Adrenal gland (tissue), 9 donors: ENCODE measurements at regions not wholly inside any gene's neighbourhood (a gene's known extent, or its start where the extent isn't known, plus 50 kb on each side); places are given as distances from the start of the nearest gene placed in this dataset.

Experiments used
- DNase-seq, 7 donors: peaks; one replicate each; pipeline ENCODE4 v3.0.0-alpha.2; 2019 to 2020
- H3K27ac ChIP-seq, 5 donors: fragments of 200-600 bp; sonication (generic) in 4 of 5; 1 replicate in 3 of 5; 2 replicates in 2 of 5; pipeline versions ENCODE4 v1.5.1 to v1.8.0; 2016 to 2020; ENCODE audit warnings: mild to moderate bottlenecking in 1 of 5
- H3K27me3 ChIP-seq: fragments of 200-600 bp; 2 replicates; pipeline ENCODE4 v1.8.0; 2021
- H3K36me3 ChIP-seq, 2 donors: fragments of 200-600 bp; replicated peaks in 1 of 2; 1 replicate in 1 of 2; 2 replicates in 1 of 2; pipeline versions ENCODE4 v1.5.1 to v1.8.0; 2018 to 2022
- H3K4me1 ChIP-seq, 2 donors: fragments of 200-600 bp; replicated peaks in 1 of 2; 1 replicate in 1 of 2; 2 replicates in 1 of 2; pipeline versions ENCODE4 v1.5.1 to v1.8.0; 2018 to 2021
- H3K4me3 ChIP-seq, 4 donors: fragments of 200-600 bp; sonication (generic) in 3 of 4; one replicate each; pipeline ENCODE4 v1.5.1; 2016 to 2018
- H3K9me3 ChIP-seq, 3 donors: fragments of 200-600 bp; sonication (generic) in 1 of 3; replicated peaks in 1 of 3; 1 replicate in 2 of 3; 2 replicates in 1 of 3; pipeline versions ENCODE4 v1.5.1 to v1.8.0; 2016 to 2021
- POLR2A ChIP-seq, 2 donors: fragments of 450-650 bp; IDR thresholded peaks; one replicate each; pipeline ENCODE4 v1.6.1; 2017; ENCODE audit warnings: antibody characterized with exemption in 2 of 2, mild to moderate bottlenecking in 2 of 2, moderate library complexity in 1 of 2
- WGBS, 4 donors: extraction: QIAGEN DNeasy Blood & Tissue Kit in 2 of 4; methylation state at CpG; one replicate each; pipeline versions ENCODE4 v1.1.5 to v1.1.7; 2013 to 2017; 5-methylcytosine and 5-hydroxymethylcytosine counted together
- intact Hi-C, 2 donors: fragments of 100-400 bp; cut with DNase I; formaldehyde crosslinking; loops; one replicate each; pipeline versions ENCODE4 v1.14.1 to v1.15.0; 2022 to 2023
- TF ChIP-seq, protein P1 (sequence below), 6 experiments: fragments of 450-650 bp in 4 of 6; fragments of 200-600 bp in 2 of 6; sonication (generic) in 1 of 6; IDR thresholded peaks; 1 replicate in 5 of 6; 2 replicates in 1 of 6; pipeline versions ENCODE4 v1.5.1 to v1.8.0; 2016 to 2021; ENCODE audit warnings: antibody characterized with exemption in 6 of 6, mild to moderate bottlenecking in 2 of 6, moderate library complexity in 1 of 6
- donor health status: healthy with polysubstance abuse.
- donor health status: Bipolar disorder and iron deficiency.
- donor health status: DM: yes; HTN: yes; CAD: no.
- donor health status: DM: no; HTN: no; CAD: no.
- donor health status: DM: no; HTN: no; CAD: no.

- H3K27ac ChIP-seq: no peak overlapping the region
- H3K4me1 ChIP-seq: no peaks in the 10 kb centered on the region
- WGBS, 4 donors: 82 to 100% (median 87%) methylated on average over 2 of the region's 2 CpGs
- no peaks in the 10 kb centered on the region for H3K27me3 ChIP-seq
- no peak overlapping the region for H3K4me3 ChIP-seq
- no peaks in the 10 kb centered on the region for H3K36me3 ChIP-seq
- intact Hi-C loops: loop anchor here in 1 of 2 donors (5.0 kb wide), 1 partner anchor 176 kb away; no protein-coding TSS in a partner anchor
- DNase-seq: no peak
- TF ChIP-seq, protein P1, sequence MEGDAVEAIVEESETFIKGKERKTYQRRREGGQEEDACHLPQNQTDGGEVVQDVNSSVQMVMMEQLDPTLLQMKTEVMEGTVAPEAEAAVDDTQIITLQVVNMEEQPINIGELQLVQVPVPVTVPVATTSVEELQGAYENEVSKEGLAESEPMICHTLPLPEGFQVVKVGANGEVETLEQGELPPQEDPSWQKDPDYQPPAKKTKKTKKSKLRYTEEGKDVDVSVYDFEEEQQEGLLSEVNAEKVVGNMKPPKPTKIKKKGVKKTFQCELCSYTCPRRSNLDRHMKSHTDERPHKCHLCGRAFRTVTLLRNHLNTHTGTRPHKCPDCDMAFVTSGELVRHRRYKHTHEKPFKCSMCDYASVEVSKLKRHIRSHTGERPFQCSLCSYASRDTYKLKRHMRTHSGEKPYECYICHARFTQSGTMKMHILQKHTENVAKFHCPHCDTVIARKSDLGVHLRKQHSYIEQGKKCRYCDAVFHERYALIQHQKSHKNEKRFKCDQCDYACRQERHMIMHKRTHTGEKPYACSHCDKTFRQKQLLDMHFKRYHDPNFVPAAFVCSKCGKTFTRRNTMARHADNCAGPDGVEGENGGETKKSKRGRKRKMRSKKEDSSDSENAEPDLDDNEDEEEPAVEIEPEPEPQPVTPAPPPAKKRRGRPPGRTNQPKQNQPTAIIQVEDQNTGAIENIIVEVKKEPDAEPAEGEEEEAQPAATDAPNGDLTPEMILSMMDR (IDR thresholded peaks at IDR 0.05): no peak
- TF ChIP-seq POLR2A (IDR thresholded peaks at IDR 0.05): no peak
- no peaks in the 10 kb centered on the region for H3K9me3 ChIP-seq
These were observed 183.0 kb upstream of the ARID2 start for GRCh38 chr12:45546545-45546944.

- H3K36me3 ChIP-seq: no peaks in the 10 kb centered on the region
- H3K27ac ChIP-seq: no peak overlapping the region
- no peaks in the 10 kb centered on the region for H3K27me3 ChIP-seq
- WGBS, 4 donors: 82 to 86% (median 85%) methylated on average over 1 of the region's 1 CpG
- H3K9me3 ChIP-seq: no peaks in the 10 kb centered on the region
- no peak for DNase-seq
- TF ChIP-seq POLR2A (IDR thresholded peaks at IDR 0.05): no peak
- TF ChIP-seq, protein P1 (IDR thresholded peaks at IDR 0.05): no peak
- H3K4me1 ChIP-seq: no peaks in the 10 kb centered on the region
- no peak overlapping the region for H3K4me3 ChIP-seq
- intact Hi-C loops: loop anchor here in 1 of 2 donors (5.0 kb wide), 1 partner anchor 175 kb away; no protein-coding TSS in a partner anchor
These were observed 182.4 kb upstream of the ARID2 start for GRCh38 chr12:45547132-45547531.

- intact Hi-C loops: loop anchor here in 1 of 2 donors (5.0 kb wide), 1 partner anchor 174 kb away; no protein-coding TSS in a partner anchor
- 58 to 68% (median 61%) methylated on average over 1 of the region's 1 CpG for WGBS, 4 donors
- TF ChIP-seq, protein P1 (IDR thresholded peaks at IDR 0.05): no peak
- TF ChIP-seq POLR2A (IDR thresholded peaks at IDR 0.05): no peak
- H3K27me3 ChIP-seq: no peaks in the 10 kb centered on the region
- H3K9me3 ChIP-seq: no peaks in the 10 kb centered on the region
- no peaks in the 10 kb centered on the region for H3K36me3 ChIP-seq
- H3K4me3 ChIP-seq: no peak overlapping the region
- H3K27ac ChIP-seq: no peak overlapping the region
- no peak for DNase-seq
- H3K4me1 ChIP-seq: no peaks in the 10 kb centered on the region
These were observed 181.7 kb upstream of the ARID2 start for GRCh38 chr12:45547822-45548221.

GRCh38 chr12:45548426-45548825 lies 181.1 kb upstream of the ARID2 start:
- no peak for TF ChIP-seq POLR2A (IDR thresholded peaks at IDR 0.05)
- TF ChIP-seq, protein P1 (IDR thresholded peaks at IDR 0.05): no peak
- no peak overlapping the region for H3K4me3 ChIP-seq
- DNase-seq: no peak
- WGBS, 4 donors: 65 to 85% (median 76%) methylated on average over 4 of the region's 4 CpGs
- intact Hi-C loops: loop anchor here in 1 of 2 donors (5.0 kb wide), 1 partner anchor 174 kb away; no protein-coding TSS in a partner anchor
- H3K27ac ChIP-seq: no peak overlapping the region
- no peaks in the 10 kb centered on the region for H3K9me3 ChIP-seq
- H3K4me1 ChIP-seq: no peaks in the 10 kb centered on the region
- H3K36me3 ChIP-seq: no peaks in the 10 kb centered on the region
- no peaks in the 10 kb centered on the region for H3K27me3 ChIP-seq
